Chondrocyte (in vitro differentiated cells): ENCODE measurements at regions not wholly inside any gene's neighbourhood (a gene's known extent, or its start where the extent isn't known, plus 50 kb on each side); places are given as distances from the start of the nearest gene placed in this dataset.

Experiments used
- DNase-seq: peaks from one replicate; pipeline ENCODE4 v3.0.0; 2021; ENCODE audit warnings: mixed read lengths, low spot score
- H3K27ac Mint-ChIP-seq: one replicate; pipeline ENCODE4 v1.8.0; 2021; ENCODE audit warnings: mild to moderate bottlenecking, moderate library complexity, mixed read lengths; ENCODE audit not compliant: unreplicated experiment
- H3K27me3 Mint-ChIP-seq: 2 replicates; pipeline ENCODE4 v1.8.0; 2021; ENCODE audit warnings: low read depth, mixed read lengths
- H3K36me3 Mint-ChIP-seq: 2 replicates; pipeline ENCODE4 v1.8.0; 2021; ENCODE audit warnings: low read depth, mixed read lengths
- H3K4me1 Mint-ChIP-seq: 2 replicates; pipeline ENCODE4 v1.8.0; 2021; ENCODE audit warnings: low read depth, mild to moderate bottlenecking, mixed read lengths
- H3K4me3 Mint-ChIP-seq: one replicate; pipeline ENCODE4 v1.8.0; 2021; ENCODE audit warnings: mild to moderate bottlenecking, moderate library complexity, mixed read lengths; ENCODE audit not compliant: unreplicated experiment
- H3K9me3 Mint-ChIP-seq: 2 replicates; pipeline ENCODE4 v1.8.0; 2021; ENCODE audit warnings: low read depth, mixed read lengths
- CTCF ChIP-seq: fragments of 200-600 bp; sonication (generic); IDR thresholded peaks from 2 replicates; pipeline ENCODE4 v1.5.0; 2021; ENCODE audit warnings: antibody characterized with exemption, mild to moderate bottlenecking, moderate library complexity

- Mint-ChIP-seq H3K27ac (no peak overlapping the region), H3K27me3 (peaks cover 2% of the 10 kb centered on the region), H3K36me3 (no peaks in the 10 kb centered on the region), H3K4me3 (no peak overlapping the region), H3K9me3 (no peaks in the 10 kb centered on the region), H3K4me1 (no peaks in the 10 kb centered on the region)
- DNase-seq = no peak
- TF ChIP-seq CTCF = no peak
These were observed 66.6 kb upstream of the OLFM4 start for GRCh38 chr13:52961987-52962386.

GRCh38 chr13:52961256-52961910, 67.2 kb upstream of the OLFM4 start:
- H3K4me3 Mint-ChIP-seq = no peak overlapping the region

DNA sequence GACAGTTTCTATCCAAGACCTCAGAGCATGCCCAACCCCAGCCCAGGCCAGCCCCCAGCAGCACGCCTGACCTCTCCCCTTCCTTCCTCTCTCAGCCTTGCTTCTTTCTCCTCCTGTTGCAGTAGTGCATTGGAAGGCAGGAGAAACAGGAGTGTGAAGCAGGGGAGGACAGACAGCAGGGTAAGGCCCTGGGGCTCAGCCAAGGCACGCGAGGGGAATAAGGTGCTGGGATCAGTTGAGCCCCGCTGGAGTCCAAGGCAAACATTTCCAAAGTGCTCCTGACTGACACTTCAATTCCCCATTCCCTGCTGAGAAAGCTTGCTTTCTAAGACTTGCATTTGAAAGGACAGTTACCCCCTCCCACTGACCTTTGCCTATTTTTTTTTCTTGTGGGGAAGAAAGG, 73.1 kb upstream of the OLFM4 start:
- H3K4me1 Mint-ChIP-seq = no peaks in the 10 kb centered on the region
- no peak for TF ChIP-seq CTCF
- DNase-seq = no peak
- no peaks in the 10 kb centered on the region for H3K27me3 Mint-ChIP-seq
- no peaks in the 10 kb centered on the region for H3K9me3 Mint-ChIP-seq
- H3K4me3 Mint-ChIP-seq = no peak overlapping the region
- H3K27ac Mint-ChIP-seq = no peak overlapping the region
- no peaks in the 10 kb centered on the region for H3K36me3 Mint-ChIP-seq

More at GRCh38 chr13:52961256-52961910, 67.2 kb upstream of the OLFM4 start:
- Mint-ChIP-seq H3K27me3 (peaks cover 2% of the 10 kb centered on the region), H3K9me3 (no peaks in the 10 kb centered on the region), H3K27ac (no peak overlapping the region), H3K4me1 (no peaks in the 10 kb centered on the region), H3K36me3 (no peaks in the 10 kb centered on the region)
- no peak for DNase-seq
- no peak for TF ChIP-seq CTCF

- DNase-seq = no peak
- no peak for TF ChIP-seq CTCF
- Mint-ChIP-seq H3K27me3 (no peaks in the 10 kb centered on the region), H3K27ac (no peak overlapping the region), H3K36me3 (no peaks in the 10 kb centered on the region), H3K9me3 (no peaks in the 10 kb centered on the region), H3K4me3 (no peak overlapping the region), H3K4me1 (no peaks in the 10 kb centered on the region)
These were observed 73.8 kb upstream of the OLFM4 start for GRCh38 chr13:52954838-52955237.

DNA sequence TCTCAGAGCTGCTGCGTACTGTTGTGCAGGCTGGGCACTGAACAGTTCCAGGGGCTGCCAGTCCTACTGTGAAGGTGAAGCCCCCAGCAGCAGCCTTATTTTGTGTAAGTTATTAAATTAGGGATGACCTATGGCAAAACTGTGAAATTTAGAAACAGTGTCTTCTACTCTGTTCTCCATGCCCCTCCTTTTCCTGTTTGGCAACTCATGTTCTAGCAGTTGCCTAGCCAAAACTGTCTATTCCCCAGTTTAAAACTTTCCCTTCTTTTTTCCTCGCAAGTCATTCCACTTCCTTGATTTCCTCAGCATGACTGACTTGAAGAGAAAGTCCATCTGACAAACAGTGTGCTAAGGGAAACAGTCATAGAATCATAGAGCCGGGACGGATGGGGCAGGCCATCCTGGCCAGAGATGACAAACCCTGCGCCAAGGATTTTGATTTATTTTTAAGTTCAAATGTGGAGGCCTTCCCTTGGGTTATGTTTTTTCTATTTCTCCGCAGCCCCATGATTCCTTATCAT, 78.1 kb upstream of the OLFM4 start:
- Mint-ChIP-seq H3K27ac (no peak overlapping the region), H3K36me3 (no peaks in the 10 kb centered on the region), H3K27me3 (no peaks in the 10 kb centered on the region), H3K4me1 (no peaks in the 10 kb centered on the region), H3K4me3 (no peak overlapping the region), H3K9me3 (peaks cover 6% of the 10 kb centered on the region)
- DNase-seq = no peak
- no peak for TF ChIP-seq CTCF
